DND-41 (cell line): ENCODE measurements at regions not wholly inside any gene's neighbourhood (a gene's known extent, or its start where the extent isn't known, plus 50 kb on each side); places are given as distances from the start of the nearest gene placed in this dataset.

Source experiments
- CTCF ChIP-seq: IDR thresholded peaks from 2 replicates; pipeline ENCODE4 v1.5.1; 2012; ENCODE audit warnings: borderline replicate concordance, low read length, moderate library complexity, mild to moderate bottlenecking; ENCODE audit not compliant: poor library complexity, severe bottlenecking; ENCODE audit errors: extremely low read depth
- EZH2 ChIP-seq: IDR thresholded peaks from 3 replicates; pipeline ENCODE4 v1.6.1; 2012; ENCODE audit warnings: borderline replicate concordance, low read depth, mild to moderate bottlenecking, moderate library complexity, low read length, inconsistent platforms; ENCODE audit not compliant: severe bottlenecking

- TF ChIP-seq CTCF = no peak
- no peak for TF ChIP-seq EZH2
Measured at GRCh38 chr2:207260021-207260420, 94.3 kb upstream of the KLF7 start.
